K562 (cell line): ENCODE measurements at regions not wholly inside any gene's neighbourhood (a gene's known extent, or its start where the extent isn't known, plus 50 kb on each side); places are given as distances from the start of the nearest gene placed in this dataset.

Source experiments
- ATAC-seq: fragments of 200-7000 bp; cut with Tn5 transposase; 3 replicates; pipeline ENCODE4 v1.9.1; 2020; ENCODE audit warnings: moderate library complexity
- BruUV-seq: library from RNA; stranded (reverse); fragments of 400-500 nt; replicated peaks from 2 replicates; lab custom pipeline; 2021; lab: Mats Ljungman, UMichigan
- CTCF ChIA-PET: fragments of 300-600 bp; formaldehyde crosslinking; extraction: SDS; loops from one replicate; lab custom pipeline; 2021; ENCODE audit warnings: low intra/inter-chr PET ratio; lab: Yijun Ruan, JAX
- POLR2A ChIA-PET: fragments of 300-600, 350-650 bp; sonication (Branson Sonifier 250); formaldehyde crosslinking; extraction: SDS; loops from one replicate; lab custom pipeline; 2021; ENCODE audit warnings: antibody characterized with exemption, inconsistent platforms; lab: Yijun Ruan, JAX
- DNase-seq, 4 experiments: peaks; one replicate each; pipeline versions ENCODE4 v3.0.0 to v3.0.0-alpha.2; 2011 to 2018; ENCODE audit warnings: low spot score in 3 of 4, mixed read lengths in 3 of 4; ENCODE audit errors: extremely low read depth in 1 of 4
- FAIRE-seq: peaks from 2 replicates; lab custom pipeline; 2011; peaks lifted over from hg19 to GRCh38; lab: Jason Lieb, UNC
- H2AFZ ChIP-seq: 2 replicates; pipeline ENCODE4 v1.6.0; 2011; ENCODE audit warnings: low read depth, low read length, control low read depth, inconsistent platforms
- H3K27ac ChIP-seq: fragments of 200-600 bp; 3 replicates; pipeline ENCODE4 v1.8.0; 2011; ENCODE audit warnings: low read depth, mild to moderate bottlenecking, control low read depth, inconsistent platforms, low read length, moderate library complexity, mixed read lengths; ENCODE audit errors: extremely low read depth
- H3K27me3 ChIP-seq, 2 experiments: fragments of 300-600 bp in 1 of 2; 2 replicates in 1 of 2; 3 replicates in 1 of 2; pipeline versions ENCODE4 v1.6.0 to v1.8.0; 2011; ENCODE audit warnings: inconsistent platforms in 2 of 2, low read length in 2 of 2, mild to moderate bottlenecking in 1 of 2, mixed read lengths in 1 of 2, moderate library complexity in 1 of 2; ENCODE audit not compliant: control insufficient read depth in 2 of 2, insufficient read depth in 2 of 2
- H3K36me3 ChIP-seq: fragments of 300-600 bp; 3 replicates; pipeline ENCODE4 v1.8.0; 2011; ENCODE audit warnings: mild to moderate bottlenecking, low read length, inconsistent platforms; ENCODE audit not compliant: control insufficient read depth, insufficient read depth
- H3K4me1 ChIP-seq, 2 experiments: fragments of 200-600 bp in 1 of 2; replicated peaks in 1 of 2; 2 replicates in 1 of 2; 3 replicates in 1 of 2; pipeline versions ENCODE4 v1.5.1 to v1.8.0; 2011; ENCODE audit warnings: inconsistent platforms in 2 of 2, low read length in 2 of 2, mild to moderate bottlenecking in 1 of 2, mixed read lengths in 1 of 2, moderate library complexity in 1 of 2; ENCODE audit not compliant: control insufficient read depth in 2 of 2, insufficient read depth in 2 of 2
- H3K4me2 ChIP-seq: 2 replicates; pipeline ENCODE4 v1.6.1; 2011; ENCODE audit warnings: low read length, control low read depth, inconsistent platforms, mixed read lengths; ENCODE audit not compliant: insufficient read depth
- H3K4me3 ChIP-seq: fragments of 200-600 bp; sonication (generic), shearing (Covaris generic); 2 replicates; pipeline ENCODE4 v1.5.1; 2016; ENCODE audit warnings: control low read depth, inconsistent platforms
- H3K79me2 ChIP-seq: fragments of 200-600 bp; 3 replicates; pipeline ENCODE4 v1.8.0; 2011; ENCODE audit warnings: low read length, inconsistent platforms; ENCODE audit not compliant: control insufficient read depth, insufficient read depth
- H3K9ac ChIP-seq, 2 experiments: 2 replicates each; pipeline versions ENCODE4 v1.6.0 to v1.6.1; 2011; ENCODE audit warnings: low read depth in 2 of 2, low read length in 2 of 2, control low read depth in 1 of 2, inconsistent platforms in 1 of 2, mild to moderate bottlenecking in 1 of 2, mixed read lengths in 1 of 2; ENCODE audit not compliant: insufficient read depth in 1 of 2
- H3K9me1 ChIP-seq: one replicate; pipeline ENCODE4 v1.6.0; 2011; ENCODE audit warnings: inconsistent platforms, mild to moderate bottlenecking, low read length, moderate library complexity; ENCODE audit not compliant: control insufficient read depth, insufficient read depth
- H3K9me3 ChIP-seq: replicated peaks from 2 replicates; pipeline ENCODE4 v1.5.1; 2011; ENCODE audit warnings: low read depth, low read length, inconsistent platforms; ENCODE audit not compliant: control insufficient read depth, insufficient read depth
- H4K20me1 ChIP-seq: replicated peaks from 2 replicates; pipeline ENCODE4 v1.6.1; 2011; ENCODE audit warnings: low read length, inconsistent platforms, mixed read lengths; ENCODE audit not compliant: control insufficient read depth, insufficient read depth
- BACH1 ChIP-seq: fragments of 200-800 bp; sonication (Bioruptor generic); IDR thresholded peaks from 2 replicates; pipeline ENCODE4 v1.6.1; 2016; ENCODE audit warnings: missing genetic modification characterization, missing compliant biosample characterization
- CREB1 ChIP-seq, 2 experiments: sonication (generic) in 1 of 2; formaldehyde crosslinking in 1 of 2; IDR thresholded peaks; 2 replicates each; pipeline versions ENCODE4 v1.6.1 to v1.8.0; 2012 to 2022; ENCODE audit warnings: inconsistent platforms in 1 of 2, mild to moderate bottlenecking in 1 of 2, missing genetic modification reagents in 1 of 2, moderate library complexity in 1 of 2
- DLX4 ChIP-seq: fragments of 250-450 bp; sonication (Bioruptor Pico); IDR thresholded peaks from 2 replicates; pipeline ENCODE4 v1.6.1; 2021; ENCODE audit warnings: mild to moderate bottlenecking
- EP300 ChIP-seq: IDR thresholded peaks from 2 replicates; pipeline ENCODE4 v1.6.1; 2012; ENCODE audit warnings: low read length, improper control_type of control experiment
- GMEB1 ChIP-seq: fragments of 250-450 bp; sonication (Bioruptor Pico); IDR thresholded peaks from 2 replicates; pipeline ENCODE4 v1.4.0; 2020; ENCODE audit warnings: mild to moderate bottlenecking
- HDAC2 ChIP-seq: fragments of 450-650 bp; IDR thresholded peaks from 2 replicates; pipeline ENCODE4 v1.6.1; 2016; ENCODE audit warnings: mild to moderate bottlenecking
- HMG20A ChIP-seq: fragments of 450-650 bp; formaldehyde crosslinking; conservative IDR thresholded peaks from 2 replicates; pipeline ENCODE4 v1.4.0; 2020; ENCODE audit warnings: mild to moderate bottlenecking, mixed read lengths
- KLF10 ChIP-seq: fragments of 250-450 bp; sonication (Bioruptor Pico); IDR thresholded peaks from 2 replicates; pipeline ENCODE4 v1.6.1; 2021; ENCODE audit warnings: matching md5 sums
- MAFF ChIP-seq: IDR thresholded peaks from 2 replicates; pipeline ENCODE4 v1.6.1; 2012; ENCODE audit warnings: low read length, improper control_type of control experiment
- MAZ ChIP-seq, 2 experiments: fragments of 450-650 bp in 1 of 2; sonication (generic) in 1 of 2; formaldehyde crosslinking; IDR thresholded peaks in 1 of 2; conservative IDR thresholded peaks in 1 of 2; 2 replicates each; pipeline versions ENCODE4 v1.4.0 to v1.5.0; 2020; ENCODE audit warnings: mild to moderate bottlenecking in 1 of 2, missing genetic modification reagents in 1 of 2
- PBX2 ChIP-seq, 2 experiments: IDR thresholded peaks in 1 of 2; conservative IDR thresholded peaks in 1 of 2; 2 replicates each; pipeline ENCODE4 v1.6.1; 2016; ENCODE audit warnings: low read depth in 2 of 2, mild to moderate bottlenecking in 1 of 2, missing compliant biosample characterization in 1 of 2, missing genetic modification characterization in 1 of 2, moderate library complexity in 1 of 2
- RCOR1 ChIP-seq, 2 experiments: IDR thresholded peaks; 2 replicates each; pipeline ENCODE4 v1.6.1; 2012; ENCODE audit warnings: low read depth in 2 of 2, low read length in 2 of 2, borderline replicate concordance in 1 of 2, improper control_type of control experiment in 1 of 2
- TBL1XR1 ChIP-seq, 2 experiments: IDR thresholded peaks; 2 replicates each; pipeline ENCODE4 v1.6.1; 2012; ENCODE audit warnings: improper control_type of control experiment in 2 of 2, low read length in 2 of 2, mild to moderate bottlenecking in 1 of 2
- ZNF23 ChIP-seq: fragments of 250-450 bp; sonication (Bioruptor Pico); IDR thresholded peaks from 2 replicates; pipeline ENCODE4 v1.4.0; 2020; ENCODE audit warnings: mild to moderate bottlenecking
- ZNF507 ChIP-seq: conservative IDR thresholded peaks from 2 replicates; pipeline ENCODE4 v1.6.1; 2017; ENCODE audit warnings: missing genetic modification characterization, missing compliant biosample characterization
- ZNF785 ChIP-seq: fragments of 250-450 bp; sonication (Bioruptor Pico); IDR thresholded peaks from 2 replicates; pipeline ENCODE4 v1.4.0; 2020; ENCODE audit warnings: mild to moderate bottlenecking
- WGBS: fragments of 100-300 bp; shearing (Covaris generic); methylation state at CpG from one replicate; pipeline ENCODE4 v1.1.6; 2016; ENCODE audit warnings: low coverage, mixed read lengths; ENCODE audit not compliant: insufficient coverage; ENCODE audit errors: missing lambda C conversion rate; 5-methylcytosine and 5-hydroxymethylcytosine counted together
- in situ Hi-C: fragments of 300-500 bp; cut with MboI; formaldehyde crosslinking; loops from 4 replicates; pipeline ENCODE4 v1.15.0; 2018; ENCODE audit warnings: inconsistent platforms, mixed read lengths
- intact Hi-C: fragments of 100-400 bp; cut with micrococcal nuclease; formaldehyde crosslinking; loops from 2 replicates; pipeline ENCODE4 v1.14.2; 2022

DNA sequence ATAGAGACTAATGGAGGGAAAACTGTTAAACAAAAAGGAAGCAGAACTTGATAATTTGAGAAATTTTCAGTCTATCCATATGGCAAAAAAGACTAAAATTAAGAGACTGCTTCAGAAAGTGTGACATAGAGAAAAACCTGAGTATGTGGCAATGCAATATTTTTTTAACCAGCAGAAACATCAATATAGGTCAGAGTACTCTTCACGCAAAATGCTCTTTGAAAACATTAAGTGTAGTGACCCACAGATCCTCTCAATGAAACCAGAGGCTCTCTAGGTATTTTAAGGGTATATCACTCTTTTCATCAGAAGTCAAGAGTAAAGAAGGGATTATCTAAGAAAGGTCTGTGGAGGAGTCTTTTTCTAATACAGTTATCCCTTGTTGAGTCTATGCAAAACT is 1394.8 kb downstream of the DSC3 start:
- no peak for TF ChIP-seq KLF10 (CRISPR knock-in tag)
- TF ChIP-seq TBL1XR1 (IDR thresholded peaks at IDR 0.05; ENCODE audit: low read length in 2 of 2) = no peak
- no peak for TF ChIP-seq ZNF507
- no peak for TF ChIP-seq GMEB1
- TF ChIP-seq HMG20A (CRISPR knock-in tag) = no peak
- TF ChIP-seq ZNF23 = no peak
- TF ChIP-seq DLX4 (CRISPR knock-in tag) = no peak
- no peak for TF ChIP-seq EP300
- no peak for TF ChIP-seq BACH1 (tag)
- no peak for TF ChIP-seq CREB1 (IDR thresholded peaks at IDR 0.05)
- TF ChIP-seq CREB1 (CRISPR knock-in tag; IDR thresholded peaks at IDR 0.05) = no peak
- TF ChIP-seq MAFF = no peak
- TF ChIP-seq PBX2 (CRISPR knock-in tag; IDR thresholded peaks at IDR 0.05; ENCODE audit: low read depth) = no peak
- no peak for TF ChIP-seq PBX2 (tag; conservative IDR thresholded peaks at IDR 0.05; ENCODE audit: low read depth)
- no peak for TF ChIP-seq HDAC2
- no peak for TF ChIP-seq RCOR1 (IDR thresholded peaks at IDR 0.05; ENCODE audit: borderline replicate concordance in 1 of 2, low read depth in 2 of 2, low read length in 2 of 2)
- TF ChIP-seq MAZ (CRISPR knock-in tag; conservative IDR thresholded peaks at IDR 0.05 in 1 of 2, IDR thresholded peaks at IDR 0.05 in 1 of 2) = no peak
- no peak for TF ChIP-seq ZNF785 (CRISPR knock-in tag)
- no TSS peak for BruUV-seq
- H4K20me1 ChIP-seq = no peaks in the 10 kb centered on the region
- FAIRE-seq = no peak
- no peaks in the 10 kb centered on the region for H3K9me3 ChIP-seq
- no peak overlapping the region for H3K4me2 ChIP-seq
- WGBS = 5% methylated on average over 1 of the region's 1 CpG
- ATAC-seq = no peak
- H3K36me3 ChIP-seq = no peaks in the 10 kb centered on the region
- no peak overlapping the region for H3K4me3 ChIP-seq
- in situ Hi-C loops (no loop called here), intact Hi-C loops (no loop called here)
- no peak for DNase-seq
- no peak overlapping the region for H2AFZ ChIP-seq
- ChIA-PET POLR2A (no interaction called here), CTCF (no interaction called here)
- no peak overlapping the region for H3K9ac ChIP-seq
- no peaks in the 10 kb centered on the region for H3K4me1 ChIP-seq
- H3K27ac ChIP-seq = no peak overlapping the region
- no peaks in the 10 kb centered on the region for H3K79me2 ChIP-seq
- H3K9me1 ChIP-seq = no peaks in the 10 kb centered on the region
- no peaks in the 10 kb centered on the region for H3K27me3 ChIP-seq
